DOHH2 (cell line): ENCODE measurements at regions not wholly inside any gene's neighbourhood (a gene's known extent, or its start where the extent isn't known, plus 50 kb on each side); places are given as distances from the start of the nearest gene placed in this dataset.

Experiments
- EZH2phosphoT487 ChIP-seq: fragments of 200-600 bp; sonication (generic); IDR thresholded peaks from 2 replicates; pipeline ENCODE4 v1.6.1; 2017; ENCODE audit warnings: borderline replicate concordance, mild to moderate bottlenecking, antibody characterized with exemption, low read length, moderate library complexity, mixed read lengths
- TF ChIP-seq, protein P1 (sequence below): fragments of 200-600 bp; sonication (generic); IDR thresholded peaks from one replicate; pipeline ENCODE4 v1.5.1; 2014; ENCODE audit warnings: antibody characterized with exemption, mild to moderate bottlenecking, low read depth, low read length; ENCODE audit not compliant: poor library complexity, severe bottlenecking

DNA sequence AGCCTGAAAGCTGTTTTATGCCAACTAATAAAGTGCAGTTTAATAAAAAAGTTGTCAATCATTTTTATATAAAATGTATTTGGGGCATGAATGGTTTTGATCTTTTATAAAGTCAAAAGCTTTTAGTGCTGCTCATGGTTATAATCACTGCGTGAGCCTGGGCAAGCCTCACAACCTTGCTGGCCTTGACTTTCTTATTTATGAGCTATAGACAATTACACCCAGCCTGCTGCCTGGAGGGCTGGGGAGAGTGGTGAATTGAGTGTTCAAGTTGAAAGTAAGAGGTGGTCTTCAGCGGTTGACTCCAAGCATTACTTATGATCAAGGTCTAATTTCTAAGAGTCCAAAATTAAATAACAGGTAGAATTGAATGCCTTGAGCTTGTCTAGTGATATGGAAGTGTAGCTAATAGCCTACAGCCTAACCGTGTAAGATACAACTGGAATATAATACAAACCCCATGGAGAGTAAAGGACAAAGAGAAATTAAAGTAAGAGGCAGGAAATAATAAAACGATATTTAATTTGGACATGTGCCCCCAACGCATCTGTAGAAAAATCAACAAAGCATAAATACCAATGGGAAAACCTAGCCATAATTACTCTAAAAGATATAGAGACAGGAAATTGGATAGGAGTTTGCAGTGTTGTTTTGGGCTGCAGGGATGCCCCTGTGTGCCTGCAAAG is 106.0 kb upstream of the CYP1B1 start:
- TF ChIP-seq, protein P1, sequence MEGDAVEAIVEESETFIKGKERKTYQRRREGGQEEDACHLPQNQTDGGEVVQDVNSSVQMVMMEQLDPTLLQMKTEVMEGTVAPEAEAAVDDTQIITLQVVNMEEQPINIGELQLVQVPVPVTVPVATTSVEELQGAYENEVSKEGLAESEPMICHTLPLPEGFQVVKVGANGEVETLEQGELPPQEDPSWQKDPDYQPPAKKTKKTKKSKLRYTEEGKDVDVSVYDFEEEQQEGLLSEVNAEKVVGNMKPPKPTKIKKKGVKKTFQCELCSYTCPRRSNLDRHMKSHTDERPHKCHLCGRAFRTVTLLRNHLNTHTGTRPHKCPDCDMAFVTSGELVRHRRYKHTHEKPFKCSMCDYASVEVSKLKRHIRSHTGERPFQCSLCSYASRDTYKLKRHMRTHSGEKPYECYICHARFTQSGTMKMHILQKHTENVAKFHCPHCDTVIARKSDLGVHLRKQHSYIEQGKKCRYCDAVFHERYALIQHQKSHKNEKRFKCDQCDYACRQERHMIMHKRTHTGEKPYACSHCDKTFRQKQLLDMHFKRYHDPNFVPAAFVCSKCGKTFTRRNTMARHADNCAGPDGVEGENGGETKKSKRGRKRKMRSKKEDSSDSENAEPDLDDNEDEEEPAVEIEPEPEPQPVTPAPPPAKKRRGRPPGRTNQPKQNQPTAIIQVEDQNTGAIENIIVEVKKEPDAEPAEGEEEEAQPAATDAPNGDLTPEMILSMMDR = no peak
- TF ChIP-seq EZH2phosphoT487 = no peak
